Lower leg skin (tissue), 3 donors: ENCODE measurements at regions not wholly inside any gene's neighbourhood (a gene's known extent, or its start where the extent isn't known, plus 50 kb on each side); places are given as distances from the start of the nearest gene placed in this dataset.

Experiments used
- POLR2A ChIP-seq, 2 donors: fragments of 450-650 bp; IDR thresholded peaks; one replicate each; pipeline ENCODE4 v1.6.1; 2016 to 2017; ENCODE audit warnings: antibody characterized with exemption in 2 of 2, mild to moderate bottlenecking in 1 of 2, moderate library complexity in 1 of 2
- TF ChIP-seq, protein P1 (sequence below), 3 donors: fragments of 450-650 bp; IDR thresholded peaks; one replicate each; pipeline ENCODE4 v1.5.1; 2016; ENCODE audit warnings: antibody characterized with exemption in 3 of 3, mild to moderate bottlenecking in 3 of 3, moderate library complexity in 2 of 3

DNA sequence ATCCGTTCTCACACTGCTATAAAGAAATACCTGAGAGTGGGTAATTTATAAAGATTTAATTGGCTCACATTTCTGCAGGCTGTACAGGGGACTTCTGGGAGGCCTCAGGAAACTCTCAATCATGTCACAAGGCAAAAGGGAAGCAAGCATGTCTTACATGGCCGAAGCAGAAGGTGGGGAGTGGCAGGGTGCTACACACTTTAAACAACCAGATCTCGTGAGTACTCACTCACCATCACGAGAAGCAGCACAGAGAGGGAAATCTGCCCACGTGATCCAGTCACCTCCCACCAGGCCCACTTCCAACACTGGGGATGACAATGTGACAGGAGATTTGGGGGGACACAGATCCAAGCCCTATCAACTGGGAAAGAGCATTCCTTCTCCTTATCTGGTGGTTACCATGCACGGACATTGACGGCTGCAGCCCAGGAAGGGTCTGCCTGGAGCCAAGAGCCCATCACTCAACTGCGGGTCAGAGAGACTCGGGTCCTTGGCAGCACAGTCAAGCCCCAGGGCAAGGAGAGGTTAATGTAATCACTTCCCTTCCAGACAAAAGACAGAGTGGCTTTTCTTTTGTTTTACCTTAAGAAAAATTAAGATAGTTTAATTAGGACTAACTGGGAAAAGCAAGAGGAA is 112.3 kb upstream of the CST7 start:
- TF ChIP-seq, protein P1, sequence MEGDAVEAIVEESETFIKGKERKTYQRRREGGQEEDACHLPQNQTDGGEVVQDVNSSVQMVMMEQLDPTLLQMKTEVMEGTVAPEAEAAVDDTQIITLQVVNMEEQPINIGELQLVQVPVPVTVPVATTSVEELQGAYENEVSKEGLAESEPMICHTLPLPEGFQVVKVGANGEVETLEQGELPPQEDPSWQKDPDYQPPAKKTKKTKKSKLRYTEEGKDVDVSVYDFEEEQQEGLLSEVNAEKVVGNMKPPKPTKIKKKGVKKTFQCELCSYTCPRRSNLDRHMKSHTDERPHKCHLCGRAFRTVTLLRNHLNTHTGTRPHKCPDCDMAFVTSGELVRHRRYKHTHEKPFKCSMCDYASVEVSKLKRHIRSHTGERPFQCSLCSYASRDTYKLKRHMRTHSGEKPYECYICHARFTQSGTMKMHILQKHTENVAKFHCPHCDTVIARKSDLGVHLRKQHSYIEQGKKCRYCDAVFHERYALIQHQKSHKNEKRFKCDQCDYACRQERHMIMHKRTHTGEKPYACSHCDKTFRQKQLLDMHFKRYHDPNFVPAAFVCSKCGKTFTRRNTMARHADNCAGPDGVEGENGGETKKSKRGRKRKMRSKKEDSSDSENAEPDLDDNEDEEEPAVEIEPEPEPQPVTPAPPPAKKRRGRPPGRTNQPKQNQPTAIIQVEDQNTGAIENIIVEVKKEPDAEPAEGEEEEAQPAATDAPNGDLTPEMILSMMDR (IDR thresholded peaks at IDR 0.05) = no peak
- no peak for TF ChIP-seq POLR2A (IDR thresholded peaks at IDR 0.05)
